ENCODE measurements at regions not wholly inside any gene's neighbourhood (a gene's known extent, or its start where the extent isn't known, plus 50 kb on each side); places are given as distances from the start of the nearest gene placed in this dataset.

- H3K4me3 ChIP-seq (ENCODE audit: low read depth, low read length) = no peak overlapping the region
- peak; percentile 17 for DNase-seq (ENCODE audit: low read depth)
- TF ChIP-seq, protein P1, sequence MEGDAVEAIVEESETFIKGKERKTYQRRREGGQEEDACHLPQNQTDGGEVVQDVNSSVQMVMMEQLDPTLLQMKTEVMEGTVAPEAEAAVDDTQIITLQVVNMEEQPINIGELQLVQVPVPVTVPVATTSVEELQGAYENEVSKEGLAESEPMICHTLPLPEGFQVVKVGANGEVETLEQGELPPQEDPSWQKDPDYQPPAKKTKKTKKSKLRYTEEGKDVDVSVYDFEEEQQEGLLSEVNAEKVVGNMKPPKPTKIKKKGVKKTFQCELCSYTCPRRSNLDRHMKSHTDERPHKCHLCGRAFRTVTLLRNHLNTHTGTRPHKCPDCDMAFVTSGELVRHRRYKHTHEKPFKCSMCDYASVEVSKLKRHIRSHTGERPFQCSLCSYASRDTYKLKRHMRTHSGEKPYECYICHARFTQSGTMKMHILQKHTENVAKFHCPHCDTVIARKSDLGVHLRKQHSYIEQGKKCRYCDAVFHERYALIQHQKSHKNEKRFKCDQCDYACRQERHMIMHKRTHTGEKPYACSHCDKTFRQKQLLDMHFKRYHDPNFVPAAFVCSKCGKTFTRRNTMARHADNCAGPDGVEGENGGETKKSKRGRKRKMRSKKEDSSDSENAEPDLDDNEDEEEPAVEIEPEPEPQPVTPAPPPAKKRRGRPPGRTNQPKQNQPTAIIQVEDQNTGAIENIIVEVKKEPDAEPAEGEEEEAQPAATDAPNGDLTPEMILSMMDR (IDR thresholded peaks at IDR 0.05; ENCODE audit: insufficient read depth, low read length) = no peak
Observed at GRCh38 chr4:4613126-4613465, 71.2 kb upstream of the STX18 start.

GRCh38 chr4:4610672-4611071, 68.8 kb upstream of the STX18 start:
- H3K4me3 ChIP-seq (ENCODE audit: low read depth, low read length) = no peak overlapping the region
- no peak for DNase-seq (ENCODE audit: low read depth)
- TF ChIP-seq, protein P1 (IDR thresholded peaks at IDR 0.05; ENCODE audit: insufficient read depth, low read length) = no peak

GRCh38 chr4:4609622-4610334, 67.9 kb upstream of the STX18 start:
- TF ChIP-seq, protein P1 (IDR thresholded peaks at IDR 0.05; ENCODE audit: insufficient read depth, low read length) = no peak
- no peak for DNase-seq (ENCODE audit: low read depth)
- H3K4me3 ChIP-seq (ENCODE audit: low read depth, low read length) = no peak overlapping the region

- DNase-seq (ENCODE audit: low read depth) = no peak
- TF ChIP-seq, protein P1 (IDR thresholded peaks at IDR 0.05; ENCODE audit: insufficient read depth, low read length) = no peak
- no peak overlapping the region for H3K4me3 ChIP-seq (ENCODE audit: low read depth, low read length)
Observed at GRCh38 chr4:4608214-4608537, 66.3 kb upstream of the STX18 start.

DNA sequence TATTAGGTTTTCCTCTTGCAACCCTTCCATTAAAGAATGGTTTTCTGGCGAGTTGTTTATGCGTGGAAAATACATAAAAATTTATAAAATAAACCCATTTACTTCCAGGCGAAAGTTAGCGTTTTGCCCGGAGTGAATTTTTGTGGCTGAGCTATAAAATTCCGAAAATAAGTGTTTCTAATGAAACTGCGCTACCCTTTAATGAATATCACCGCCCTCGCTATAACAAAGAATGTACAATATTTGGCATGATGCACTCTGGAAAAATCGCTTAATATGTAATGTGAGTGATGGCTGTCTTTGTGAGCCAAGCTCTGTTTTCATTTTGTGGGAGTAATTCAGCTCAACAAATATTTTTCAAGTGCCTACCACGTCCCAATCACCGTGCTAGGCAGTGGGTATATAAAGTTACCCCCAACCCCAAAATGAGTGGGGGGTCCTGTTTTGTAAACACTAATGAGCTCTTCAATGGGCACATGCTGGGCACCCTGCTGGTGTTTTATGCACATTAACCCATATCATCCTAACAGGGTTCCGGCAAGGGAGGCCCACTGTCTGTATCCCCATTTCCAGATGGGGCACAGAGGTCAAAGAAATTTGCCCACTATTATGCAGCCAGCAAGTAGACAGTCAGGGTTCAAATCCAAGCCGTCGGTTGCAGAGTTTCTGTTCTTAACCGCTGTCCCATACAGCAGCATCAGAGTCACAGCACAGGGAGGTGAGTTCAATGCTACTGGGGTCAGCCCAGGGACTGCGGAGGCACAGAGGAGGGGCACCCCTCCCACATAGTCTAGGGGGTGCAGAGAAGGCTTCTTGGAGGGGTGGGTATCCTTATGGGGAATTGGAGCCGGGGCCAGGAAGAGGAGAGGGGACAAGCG, 65.7 kb upstream of the STX18 start:
- DNase-seq (ENCODE audit: low read depth) = no peak
- TF ChIP-seq, protein P1 (IDR thresholded peaks at IDR 0.05; ENCODE audit: insufficient read depth, low read length) = no peak
- H3K4me3 ChIP-seq (ENCODE audit: low read depth, low read length) = no peak overlapping the region

GRCh38 chr4:4606321-4606720, 64.5 kb upstream of the STX18 start:
- TF ChIP-seq, protein P1 (IDR thresholded peaks at IDR 0.05; ENCODE audit: insufficient read depth, low read length) = no peak
- H3K4me3 ChIP-seq (ENCODE audit: low read depth, low read length) = no peak overlapping the region
- no peak for DNase-seq (ENCODE audit: low read depth)
